MM.1S (cell line): ENCODE measurements at regions not wholly inside any gene's neighbourhood (a gene's known extent, or its start where the extent isn't known, plus 50 kb on each side); places are given as distances from the start of the nearest gene placed in this dataset.

Experiments
- EZH2phosphoT487 ChIP-seq: fragments of 300-600 bp; sonication (generic); IDR thresholded peaks from 2 replicates; pipeline ENCODE4 v1.6.1; 2018; ENCODE audit warnings: antibody characterized with exemption, low read length
- TF ChIP-seq, protein P1 (sequence below): fragments of 300-600 bp; sonication (generic); IDR thresholded peaks from 2 replicates; pipeline ENCODE4 v1.5.1; 2016; ENCODE audit warnings: antibody characterized with exemption, low read length, mixed read lengths

DNA sequence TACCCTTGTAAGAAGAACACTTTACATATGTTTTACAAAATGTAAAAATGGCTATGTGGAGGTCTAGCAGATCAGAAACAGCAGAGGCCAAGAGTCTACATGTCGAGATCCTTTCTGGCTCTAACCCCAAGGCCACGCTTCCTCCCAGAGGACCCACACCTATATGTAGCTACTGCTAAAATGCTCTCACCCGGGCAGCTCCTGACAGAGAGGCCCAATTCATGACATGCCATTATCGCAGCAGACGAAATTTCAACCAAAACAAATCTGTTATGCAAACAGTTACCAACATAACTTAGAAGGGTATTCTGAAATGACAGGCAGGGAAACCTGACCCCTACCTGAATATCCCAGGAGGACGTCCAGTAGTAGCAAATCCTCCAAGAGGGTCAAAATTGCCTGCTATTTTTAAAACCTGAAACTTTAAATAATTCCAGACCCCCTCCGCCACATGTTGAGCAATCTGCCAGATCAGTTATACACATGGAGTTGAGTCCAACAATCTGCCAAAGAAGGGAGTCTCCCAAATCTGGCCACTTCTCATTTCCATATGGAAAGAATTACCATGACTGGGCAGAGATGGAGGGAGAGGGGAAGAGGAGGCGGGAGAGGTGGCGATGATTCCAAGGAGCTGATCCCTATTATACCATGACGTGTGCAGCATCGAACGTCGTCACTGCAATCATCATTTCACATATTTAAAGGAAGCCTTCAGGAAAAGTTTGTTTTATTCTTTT lies 192.9 kb upstream of the TBL1X start:
- TF ChIP-seq, protein P1, sequence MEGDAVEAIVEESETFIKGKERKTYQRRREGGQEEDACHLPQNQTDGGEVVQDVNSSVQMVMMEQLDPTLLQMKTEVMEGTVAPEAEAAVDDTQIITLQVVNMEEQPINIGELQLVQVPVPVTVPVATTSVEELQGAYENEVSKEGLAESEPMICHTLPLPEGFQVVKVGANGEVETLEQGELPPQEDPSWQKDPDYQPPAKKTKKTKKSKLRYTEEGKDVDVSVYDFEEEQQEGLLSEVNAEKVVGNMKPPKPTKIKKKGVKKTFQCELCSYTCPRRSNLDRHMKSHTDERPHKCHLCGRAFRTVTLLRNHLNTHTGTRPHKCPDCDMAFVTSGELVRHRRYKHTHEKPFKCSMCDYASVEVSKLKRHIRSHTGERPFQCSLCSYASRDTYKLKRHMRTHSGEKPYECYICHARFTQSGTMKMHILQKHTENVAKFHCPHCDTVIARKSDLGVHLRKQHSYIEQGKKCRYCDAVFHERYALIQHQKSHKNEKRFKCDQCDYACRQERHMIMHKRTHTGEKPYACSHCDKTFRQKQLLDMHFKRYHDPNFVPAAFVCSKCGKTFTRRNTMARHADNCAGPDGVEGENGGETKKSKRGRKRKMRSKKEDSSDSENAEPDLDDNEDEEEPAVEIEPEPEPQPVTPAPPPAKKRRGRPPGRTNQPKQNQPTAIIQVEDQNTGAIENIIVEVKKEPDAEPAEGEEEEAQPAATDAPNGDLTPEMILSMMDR: no peak
- TF ChIP-seq EZH2phosphoT487: no peak
